HEK293T (cell line): ENCODE measurements at regions not wholly inside any gene's neighbourhood (a gene's known extent, or its start where the extent isn't known, plus 50 kb on each side); places are given as distances from the start of the nearest gene placed in this dataset.

ENCODE experiments used
- CTCF ChIA-PET: fragments of 350-600 bp; formaldehyde crosslinking; extraction: SDS; loops from one replicate; lab custom pipeline; 2021; ENCODE audit warnings: antibody characterized with exemption, inconsistent platforms; lab: Yijun Ruan, JAX
- POLR2A ChIA-PET: fragments of 350-600 bp; formaldehyde crosslinking; extraction: SDS; loops from one replicate; lab custom pipeline; 2020; ENCODE audit warnings: antibody characterized with exemption, inconsistent platforms; lab: Yijun Ruan, JAX
- DNase-seq: peaks from one replicate; pipeline ENCODE4 v3.0.0; 2012; ENCODE audit warnings: mixed read lengths; ENCODE audit errors: extremely low spot score
- ARNT ChIP-seq: fragments of 450-650 bp; IDR thresholded peaks from 2 replicates; pipeline ENCODE4 v1.6.1; 2017; ENCODE audit warnings: mild to moderate bottlenecking
- BHLHE40 ChIP-seq: fragments of 450-650 bp; IDR thresholded peaks from 2 replicates; pipeline ENCODE4 v1.6.1; 2016; ENCODE audit warnings: mild to moderate bottlenecking, moderate library complexity, borderline replicate concordance
- CTBP1 ChIP-seq: fragments of 450-650 bp; IDR thresholded peaks from 2 replicates; pipeline ENCODE4 v1.6.1; 2016; ENCODE audit warnings: borderline replicate concordance
- ELF4 ChIP-seq: fragments of 450-650 bp; IDR thresholded peaks from 2 replicates; pipeline ENCODE4 v1.6.1; 2017; ENCODE audit warnings: antibody characterized with exemption
- FOXA1 ChIP-seq: fragments of 450-650 bp; IDR thresholded peaks from 2 replicates; pipeline ENCODE4 v1.6.1; 2016; ENCODE audit warnings: mild to moderate bottlenecking
- FOXK2 ChIP-seq: fragments of 450-650 bp; IDR thresholded peaks from 2 replicates; pipeline ENCODE4 v1.6.1; 2016; ENCODE audit warnings: mild to moderate bottlenecking
- FOXM1 ChIP-seq: fragments of 450-650 bp; IDR thresholded peaks from 2 replicates; pipeline ENCODE4 v1.6.1; 2017; ENCODE audit warnings: mild to moderate bottlenecking, borderline replicate concordance
- HDGF ChIP-seq: fragments of 450-650 bp; IDR thresholded peaks from 2 replicates; pipeline ENCODE4 v1.6.1; 2017; ENCODE audit warnings: antibody characterized with exemption, borderline replicate concordance
- L3MBTL2 ChIP-seq: fragments of 450-650 bp; conservative IDR thresholded peaks from 2 replicates; pipeline ENCODE4 v1.6.1; 2016; ENCODE audit warnings: mild to moderate bottlenecking
- LEF1 ChIP-seq: fragments of 450-650 bp; IDR thresholded peaks from 2 replicates; pipeline ENCODE4 v1.6.1; 2017; ENCODE audit warnings: mild to moderate bottlenecking, borderline replicate concordance
- NFRKB ChIP-seq: fragments of 450-650 bp; IDR thresholded peaks from 2 replicates; pipeline ENCODE4 v1.6.1; 2016; ENCODE audit warnings: mild to moderate bottlenecking, moderate library complexity
- PKNOX1 ChIP-seq: fragments of 450-650 bp; IDR thresholded peaks from 2 replicates; pipeline ENCODE4 v1.6.1; 2016
- SP1 ChIP-seq: fragments of 450-650 bp; IDR thresholded peaks from 2 replicates; pipeline ENCODE4 v1.6.1; 2017
- SUZ12 ChIP-seq: fragments of 450-650 bp; IDR thresholded peaks from 2 replicates; pipeline ENCODE4 v1.6.1; 2016; ENCODE audit warnings: mild to moderate bottlenecking
- TARDBP ChIP-seq: fragments of 450-650 bp; IDR thresholded peaks from 2 replicates; pipeline ENCODE4 v1.6.1; 2016
- ZNF384 ChIP-seq: fragments of 450-650 bp; IDR thresholded peaks from 2 replicates; pipeline ENCODE4 v1.6.1; 2016

- ChIA-PET POLR2A (no interaction called here), CTCF (no interaction called here)
- DNase-seq: no peak
- no peak for TF ChIP-seq L3MBTL2
- no peak for TF ChIP-seq ZNF384
- no peak for TF ChIP-seq ARNT
- TF ChIP-seq TARDBP: no peak
- TF ChIP-seq FOXM1: no peak
These were observed 810.1 kb downstream of the PLA2G4A start for GRCh38 chr1:187638733-187639434.

GRCh38 chr1:187641015-187641414 is 812.3 kb downstream of the PLA2G4A start:
- no peak for DNase-seq
- POLR2A ChIA-PET: no interaction called here

GRCh38 chr1:187641463-187641862 is 812.7 kb downstream of the PLA2G4A start:
- CTCF ChIA-PET: no interaction called here
- no peak for DNase-seq
- POLR2A ChIA-PET: no interaction called here
- TF ChIP-seq FOXM1 (no peak), BHLHE40 (no peak), ZNF384 (no peak), NFRKB (no peak), SP1 (no peak), TARDBP (no peak)

More at GRCh38 chr1:187641015-187641414, 812.3 kb downstream of the PLA2G4A start:
- TF ChIP-seq ARNT (no peak), TARDBP (no peak), SP1 (no peak), BHLHE40 (no peak), CTBP1 (no peak), L3MBTL2 (no peak), PKNOX1 (no peak), SUZ12 (no peak), FOXK2 (no peak), HDGF (no peak)
- CTCF ChIA-PET: no interaction called here

GRCh38 chr1:187641907-187642306 is 813.2 kb downstream of the PLA2G4A start:
- CTCF ChIA-PET: no interaction called here
- POLR2A ChIA-PET: no interaction called here
- TF ChIP-seq ARNT: no peak
- TF ChIP-seq HDGF: no peak
- no peak for TF ChIP-seq LEF1
- TF ChIP-seq PKNOX1: no peak
- TF ChIP-seq CTBP1: no peak
- TF ChIP-seq ZNF384: no peak
- no peak for TF ChIP-seq FOXM1
- TF ChIP-seq TARDBP: no peak
- no peak for TF ChIP-seq L3MBTL2
- TF ChIP-seq NFRKB: no peak
- TF ChIP-seq SUZ12: no peak
- no peak for TF ChIP-seq BHLHE40
- no peak for TF ChIP-seq FOXA1
- TF ChIP-seq ELF4: no peak
- no peak for TF ChIP-seq FOXK2
- no peak for DNase-seq

GRCh38 chr1:187645651-187646050 is 816.9 kb downstream of the PLA2G4A start:
- POLR2A ChIA-PET: no interaction called here
- TF ChIP-seq TARDBP (no peak), SP1 (no peak), SUZ12 (no peak), PKNOX1 (no peak), FOXK2 (no peak), HDGF (no peak), ZNF384 (no peak), L3MBTL2 (no peak), ARNT (no peak), FOXM1 (no peak), ELF4 (no peak), LEF1 (no peak), CTBP1 (no peak), FOXA1 (no peak), NFRKB (no peak), BHLHE40 (no peak)
- CTCF ChIA-PET: no interaction called here
- no peak for DNase-seq

- ChIA-PET POLR2A (no interaction called here), CTCF (interaction anchor here (0.7 kb wide), 1 partner anchor 19 kb away, joined by 4 read pairs; no protein-coding TSS in a partner anchor)
- TF ChIP-seq L3MBTL2: no peak
- no peak for TF ChIP-seq HDGF
- no peak for TF ChIP-seq ZNF384
- no peak for TF ChIP-seq ELF4
- TF ChIP-seq ARNT: no peak
- TF ChIP-seq SUZ12: no peak
- no peak for TF ChIP-seq BHLHE40
- no peak for TF ChIP-seq FOXA1
- TF ChIP-seq FOXK2: no peak
- TF ChIP-seq CTBP1: no peak
- TF ChIP-seq PKNOX1: no peak
- DNase-seq: no peak
These were observed 817.9 kb downstream of the PLA2G4A start for GRCh38 chr1:187646536-187647107.
